ENCODE measurements at regions not wholly inside any gene's neighbourhood (a gene's known extent, or its start where the extent isn't known, plus 50 kb on each side); places are given as distances from the start of the nearest gene placed in this dataset.

GRCh38 chr16:5206331-5206990, 108.9 kb upstream of the EEF2KMT start:
- no peak for TF ChIP-seq POLR2AphosphoS5 (IDR thresholded peaks at IDR 0.05; ENCODE audit: low read depth, low read length)
- TF ChIP-seq REST (IDR thresholded peaks at IDR 0.05; ENCODE audit: insufficient read depth in 1 of 2, low read depth in 2 of 2, low read length in 2 of 2): no peak
- no peak for TF ChIP-seq TAF1 (IDR thresholded peaks at IDR 0.05; ENCODE audit: borderline replicate concordance, insufficient read depth, low read length)
- no peak for TF ChIP-seq FOXP2 (optimal IDR thresholded peaks at IDR 0.05; ENCODE audit: borderline replicate concordance, extremely low read depth, extremely low read length, insufficient read depth)
- TF ChIP-seq SIN3A (IDR thresholded peaks at IDR 0.05; ENCODE audit: borderline replicate concordance, insufficient read depth, low read length): no peak

DNA sequence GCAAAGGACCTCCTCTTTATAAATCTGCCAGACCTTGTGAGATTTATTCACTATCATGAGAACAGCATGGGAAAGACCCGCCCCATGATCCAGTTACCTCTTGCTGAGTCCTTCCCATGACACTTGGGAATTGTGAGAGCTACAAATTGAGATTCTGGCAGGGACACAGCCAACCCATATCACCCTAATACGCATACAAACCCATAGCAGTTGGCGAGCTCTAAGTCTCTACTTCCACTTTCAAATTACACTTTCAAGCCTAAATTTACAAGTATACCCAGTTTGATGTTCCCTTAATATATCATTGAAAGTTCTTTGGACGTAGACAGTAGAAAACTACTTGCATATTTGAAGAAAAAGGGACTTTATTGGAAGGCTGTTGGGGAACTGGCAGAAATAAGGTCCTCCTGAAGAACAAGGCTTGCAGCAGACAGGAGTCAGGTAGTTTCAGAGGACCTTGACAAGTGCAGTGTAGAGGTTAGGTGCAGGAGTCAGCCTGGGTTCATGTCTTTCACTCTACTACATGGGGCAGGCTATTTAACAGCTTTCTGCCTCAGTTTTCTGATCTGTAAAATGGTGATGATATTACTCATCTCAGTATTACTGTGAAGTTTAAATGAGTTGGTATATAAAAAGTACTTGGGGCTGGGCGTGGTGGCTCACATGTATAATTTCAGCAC, 107.9 kb upstream of the EEF2KMT start:
- TF ChIP-seq REST (IDR thresholded peaks at IDR 0.05; ENCODE audit: insufficient read depth in 1 of 2, low read depth in 2 of 2, low read length in 2 of 2) (no peak), FOXP2 (optimal IDR thresholded peaks at IDR 0.05; ENCODE audit: borderline replicate concordance, extremely low read depth, extremely low read length, insufficient read depth) (no peak), TAF1 (IDR thresholded peaks at IDR 0.05; ENCODE audit: borderline replicate concordance, insufficient read depth, low read length) (no peak), POLR2AphosphoS5 (IDR thresholded peaks at IDR 0.05; ENCODE audit: low read depth, low read length) (no peak), SIN3A (IDR thresholded peaks at IDR 0.05; ENCODE audit: borderline replicate concordance, insufficient read depth, low read length) (no peak)

GRCh38 chr16:5200123-5200522, 102.5 kb upstream of the EEF2KMT start:
- TF ChIP-seq POLR2AphosphoS5 (IDR thresholded peaks at IDR 0.05; ENCODE audit: low read depth, low read length): no peak
- no peak for TF ChIP-seq TAF1 (IDR thresholded peaks at IDR 0.05; ENCODE audit: borderline replicate concordance, insufficient read depth, low read length)
- TF ChIP-seq SIN3A (IDR thresholded peaks at IDR 0.05; ENCODE audit: borderline replicate concordance, insufficient read depth, low read length): no peak
- no peak for TF ChIP-seq FOXP2 (optimal IDR thresholded peaks at IDR 0.05; ENCODE audit: borderline replicate concordance, extremely low read depth, extremely low read length, insufficient read depth)
- no peak for TF ChIP-seq REST (IDR thresholded peaks at IDR 0.05; ENCODE audit: insufficient read depth in 1 of 2, low read depth in 2 of 2, low read length in 2 of 2)

DNA sequence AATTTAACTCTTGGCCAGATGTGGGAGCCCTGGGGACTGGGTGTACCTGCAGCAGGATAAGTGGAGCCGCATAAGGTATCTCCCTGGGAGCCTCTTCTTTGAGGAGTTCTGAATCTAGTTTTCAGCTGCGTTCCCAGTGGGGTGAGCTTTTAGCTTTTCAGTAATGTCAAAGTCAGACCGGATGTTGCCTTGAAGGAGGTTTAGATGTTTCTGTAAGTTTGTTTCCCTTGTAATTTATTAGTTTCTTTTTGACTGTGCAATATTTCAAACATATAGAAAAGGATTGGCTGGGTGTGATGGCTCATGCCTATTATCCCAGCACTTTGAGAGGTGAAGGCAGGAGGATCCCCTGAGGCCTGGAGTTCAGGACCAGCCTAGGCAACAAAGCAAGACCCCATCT, 98.6 kb upstream of the EEF2KMT start:
- TF ChIP-seq SIN3A (IDR thresholded peaks at IDR 0.05; ENCODE audit: borderline replicate concordance, insufficient read depth, low read length): no peak
- TF ChIP-seq POLR2AphosphoS5 (IDR thresholded peaks at IDR 0.05; ENCODE audit: low read depth, low read length): no peak
- no peak for TF ChIP-seq FOXP2 (optimal IDR thresholded peaks at IDR 0.05; ENCODE audit: borderline replicate concordance, extremely low read depth, extremely low read length, insufficient read depth)
- TF ChIP-seq REST (IDR thresholded peaks at IDR 0.05; ENCODE audit: insufficient read depth in 1 of 2, low read depth in 2 of 2, low read length in 2 of 2): no peak
- no peak for TF ChIP-seq TAF1 (IDR thresholded peaks at IDR 0.05; ENCODE audit: borderline replicate concordance, insufficient read depth, low read length)
